ENCODE measurements at regions not wholly inside any gene's neighbourhood (a gene's known extent, or its start where the extent isn't known, plus 50 kb on each side); places are given as distances from the start of the nearest gene placed in this dataset.

- TF ChIP-seq EZH2 (IDR thresholded peaks at IDR 0.05; ENCODE audit: borderline replicate concordance, insufficient read depth, low read length, poor library complexity, severe bottlenecking) (no peak), CTCF (IDR thresholded peaks at IDR 0.05; ENCODE audit: poor library complexity, severe bottlenecking) (no peak), POLR2AphosphoS5 (IDR thresholded peaks at IDR 0.05) (no peak), TAF1 (IDR thresholded peaks at IDR 0.05; ENCODE audit: low read depth) (no peak), EP300 (conservative IDR thresholded peaks at IDR 0.05; ENCODE audit: poor library complexity, severe bottlenecking) (no peak)
These were observed 128.4 kb upstream of the SSTR1 start for GRCh38 chr14:38079268-38079667.

Measured in neural cell (in vitro differentiated cells).